IMR-90 (cell line): ENCODE measurements at regions not wholly inside any gene's neighbourhood (a gene's known extent, or its start where the extent isn't known, plus 50 kb on each side); places are given as distances from the start of the nearest gene placed in this dataset.

Source experiments
- ATAC-seq: fragments of 200-7000 bp; cut with Tn5 transposase; 2 replicates; pipeline ENCODE4 v1.9.1; 2020; ENCODE audit warnings: low read depth, mild to moderate bottlenecking, moderate library complexity
- BruUV-seq: library from RNA; stranded (reverse); fragments of 400-500 nt; replicated peaks from 2 replicates; lab custom pipeline; 2021; lab: Mats Ljungman, UMichigan
- CTCF ChIA-PET: fragments of 300-600 bp; formaldehyde crosslinking; extraction: SDS; loops from one replicate; lab custom pipeline; 2021; ENCODE audit warnings: antibody characterized with exemption; lab: Yijun Ruan, JAX
- POLR2A ChIA-PET: fragments of 300-600 bp; sonication (Branson Sonifier 250); formaldehyde crosslinking; loops from one replicate; lab custom pipeline; 2022; ENCODE audit warnings: antibody characterized with exemption; ENCODE audit not compliant: unreplicated experiment; lab: Charles Lee
- DNase-seq: peaks from one replicate; pipeline ENCODE4 v3.0.0; 2013
- H2AFZ ChIP-seq: replicated peaks from 2 replicates; pipeline ENCODE3; 2013; ENCODE audit warnings: low read length, mild to moderate bottlenecking; ENCODE audit not compliant: poor library complexity
- H2AK5ac ChIP-seq: 2 replicates; pipeline ENCODE4 v1.6.1; 2013; ENCODE audit warnings: low read depth, low read length, inconsistent platforms
- H2AK9ac ChIP-seq: replicated peaks from 2 replicates; pipeline ENCODE3; 2013; ENCODE audit warnings: mild to moderate bottlenecking, low read depth, low read length, moderate library complexity; ENCODE audit not compliant: poor library complexity
- H2BK120ac ChIP-seq: 2 replicates; pipeline ENCODE4 v1.6.1; 2013; ENCODE audit warnings: low read depth, low read length, inconsistent platforms
- H2BK15ac ChIP-seq: 3 replicates; pipeline ENCODE4 v1.6.1; 2013; ENCODE audit warnings: low read depth, low read length, inconsistent platforms
- H2BK20ac ChIP-seq: 2 replicates; pipeline ENCODE4 v1.6.1; 2013; ENCODE audit warnings: low read depth, mild to moderate bottlenecking, inconsistent platforms, low read length, moderate library complexity
- H2BK5ac ChIP-seq: 2 replicates; pipeline ENCODE4 v1.6.1; 2013; ENCODE audit warnings: mild to moderate bottlenecking, low read depth, low read length, inconsistent platforms; ENCODE audit not compliant: poor library complexity, severe bottlenecking
- H3K14ac ChIP-seq: replicated peaks from 2 replicates; pipeline ENCODE4 v1.6.1; 2013; ENCODE audit warnings: low read depth, low read length, inconsistent platforms
- H3K18ac ChIP-seq: 2 replicates; pipeline ENCODE4 v1.6.1; 2013; ENCODE audit warnings: low read depth, low read length, control low read depth
- H3K23ac ChIP-seq: 2 replicates; pipeline ENCODE4 v1.6.1; 2013; ENCODE audit warnings: low read depth, low read length, inconsistent platforms
- H3K27ac ChIP-seq: 2 replicates; pipeline ENCODE4 v1.5.1; 2013; ENCODE audit warnings: mild to moderate bottlenecking, control low read depth, low read length; ENCODE audit not compliant: insufficient read depth
- H3K27me3 ChIP-seq: 2 replicates; pipeline ENCODE4 v1.6.1; 2013; ENCODE audit warnings: low read length; ENCODE audit not compliant: control insufficient read depth, insufficient read depth
- H3K36me3 ChIP-seq: 2 replicates; pipeline ENCODE4 v1.6.1; 2013; ENCODE audit warnings: low read length, mixed read lengths; ENCODE audit not compliant: control insufficient read depth, insufficient read depth
- H3K4ac ChIP-seq: 2 replicates; pipeline ENCODE4 v1.6.1; 2013; ENCODE audit warnings: low read depth, low read length, inconsistent platforms
- H3K4me1 ChIP-seq: 2 replicates; pipeline ENCODE4 v1.6.1; 2013; ENCODE audit warnings: low read length, mixed read lengths; ENCODE audit not compliant: control insufficient read depth, insufficient read depth
- H3K4me2 ChIP-seq: 2 replicates; pipeline ENCODE4 v1.6.1; 2013; ENCODE audit warnings: low read depth, mild to moderate bottlenecking, control low read depth, low read length, moderate library complexity
- H3K4me3 ChIP-seq: 2 replicates; pipeline ENCODE4 v1.5.1; 2013; ENCODE audit warnings: low read depth, mild to moderate bottlenecking, control low read depth, low read length, moderate library complexity; ENCODE audit not compliant: insufficient read depth
- H3K56ac ChIP-seq: 2 replicates; pipeline ENCODE4 v1.6.1; 2013; ENCODE audit warnings: low read length, inconsistent platforms; ENCODE audit not compliant: insufficient read depth; ENCODE audit errors: extremely low read depth
- H3K79me1 ChIP-seq, 2 experiments: 2 replicates each; pipeline ENCODE4 v1.6.1; 2013; ENCODE audit warnings: low read length in 2 of 2, inconsistent platforms in 1 of 2, low read depth in 1 of 2
- H3K9ac ChIP-seq: 2 replicates; pipeline ENCODE4 v1.6.1; 2013; ENCODE audit warnings: low read depth, low read length, control low read depth
- H3K9me1 ChIP-seq: 2 replicates; pipeline ENCODE4 v1.6.1; 2013; ENCODE audit warnings: low read length, inconsistent platforms; ENCODE audit not compliant: insufficient read depth
- H3K9me3 ChIP-seq: 2 replicates; pipeline ENCODE4 v1.6.1; 2013; ENCODE audit warnings: low read length; ENCODE audit not compliant: control insufficient read depth, insufficient read depth
- H4K20me1 ChIP-seq: 2 replicates; pipeline ENCODE4 v1.6.1; 2013; ENCODE audit warnings: low read length, inconsistent platforms; ENCODE audit not compliant: insufficient read depth
- H4K5ac ChIP-seq: 2 replicates; pipeline ENCODE4 v1.6.1; 2013; ENCODE audit warnings: mild to moderate bottlenecking, low read depth, low read length, control low read depth
- H4K8ac ChIP-seq, 2 experiments: 2 replicates each; pipeline ENCODE4 v1.6.1; 2013; ENCODE audit warnings: low read depth in 2 of 2, low read length in 2 of 2, control low read depth in 1 of 2, inconsistent platforms in 1 of 2
- H4K91ac ChIP-seq: 2 replicates; pipeline ENCODE4 v1.6.1; 2013; ENCODE audit warnings: low read depth, low read length, inconsistent platforms; ENCODE audit not compliant: insufficient read depth
- CEBPB ChIP-seq: IDR thresholded peaks from 2 replicates; pipeline ENCODE4 v1.6.1; 2012; ENCODE audit warnings: low read depth, low read length, improper control_type of control experiment
- CHD1 ChIP-seq: IDR thresholded peaks from 2 replicates; pipeline ENCODE4 v1.6.1; 2012; ENCODE audit warnings: low read depth, low read length, improper control_type of control experiment
- FOS ChIP-seq: fragments of 150-350 bp; IDR thresholded peaks from 2 replicates; pipeline ENCODE4 v1.6.1; 2016; ENCODE audit warnings: low read depth, low read length
- MAFK ChIP-seq: IDR thresholded peaks from 2 replicates; pipeline ENCODE4 v1.6.1; 2012; ENCODE audit warnings: low read depth, low read length, improper control_type of control experiment
- MAZ ChIP-seq: IDR thresholded peaks from 2 replicates; pipeline ENCODE4 v1.6.1; 2012; ENCODE audit warnings: low read depth, mild to moderate bottlenecking, low read length, improper control_type of control experiment, moderate library complexity, borderline replicate concordance
- MXI1 ChIP-seq: IDR thresholded peaks from 2 replicates; pipeline ENCODE4 v1.6.1; 2012; ENCODE audit warnings: low read depth, mild to moderate bottlenecking, low read length, moderate library complexity, borderline replicate concordance
- NFE2L2 ChIP-seq: fragments of 150-350 bp; IDR thresholded peaks from 2 replicates; pipeline ENCODE4 v1.6.1; 2016; ENCODE audit warnings: low read depth, mild to moderate bottlenecking, low read length
- POLR2A ChIP-seq: IDR thresholded peaks from 2 replicates; pipeline ENCODE4 v1.6.1; 2012; ENCODE audit warnings: mild to moderate bottlenecking, low read depth, low read length
- RAD21 ChIP-seq: IDR thresholded peaks from 2 replicates; pipeline ENCODE4 v1.6.1; 2012; ENCODE audit warnings: low read length, improper control_type of control experiment
- RCOR1 ChIP-seq: IDR thresholded peaks from 2 replicates; pipeline ENCODE4 v1.6.1; 2012; ENCODE audit warnings: mild to moderate bottlenecking, low read length, improper control_type of control experiment; ENCODE audit not compliant: insufficient replicate concordance
- RFX5 ChIP-seq: IDR thresholded peaks from 2 replicates; pipeline ENCODE4 v1.8.0; 2012; ENCODE audit warnings: low read depth, mild to moderate bottlenecking, low read length, moderate library complexity
- SMC3 ChIP-seq: fragments of 150-350 bp; IDR thresholded peaks from 2 replicates; pipeline ENCODE4 v1.6.1; 2016; ENCODE audit warnings: low read depth, mild to moderate bottlenecking, antibody characterized with exemption, low read length, moderate library complexity
- WGBS, 2 experiments: methylation state at CpG; one replicate each; pipeline versions ENCODE4 v1.1.5 to v1.1.7; 2013; ENCODE audit warnings: missing lambda C conversion rate in 2 of 2; ENCODE audit not compliant: insufficient read length in 1 of 2; ENCODE audit errors: extremely low coverage in 2 of 2; 5-methylcytosine and 5-hydroxymethylcytosine counted together
- dilution Hi-C: fragments of 300-500 bp; cut with HindIII; formaldehyde crosslinking; loops from one replicate; pipeline ENCODE4 v1.14.3; 2018; ENCODE audit warnings: low sequenced_read_pairs; ENCODE audit not compliant: unreplicated experiment
- in situ Hi-C: fragments of 300-500 bp; cut with MboI; formaldehyde crosslinking; loops from 3 replicates; pipeline ENCODE4 v1.14.3; 2019; ENCODE audit warnings: low sequenced_read_pairs, inconsistent platforms, mixed read lengths
- intact Hi-C: fragments of 100-400 bp; cut with micrococcal nuclease; formaldehyde crosslinking; loops from 2 replicates; pipeline ENCODE4 v1.10.0; 2022
- TF ChIP-seq, protein P1 (sequence below): fragments of 150-350 bp; IDR thresholded peaks from 2 replicates; pipeline ENCODE4 v1.6.1; 2017; ENCODE audit warnings: mild to moderate bottlenecking, antibody characterized with exemption, low read length, low read depth
- TF ChIP-seq, protein P2 (sequence below): fragments of 150-350 bp; IDR thresholded peaks from 2 replicates; pipeline ENCODE4 v1.6.1; 2016; ENCODE audit warnings: low read depth, mild to moderate bottlenecking, low read length, moderate library complexity, borderline replicate concordance
- TF ChIP-seq, protein P3 (sequence below): conservative IDR thresholded peaks from 2 replicates; pipeline ENCODE4 v1.5.1; 2012; ENCODE audit warnings: mild to moderate bottlenecking, low read depth, low read length, improper control_type of control experiment

DNA sequence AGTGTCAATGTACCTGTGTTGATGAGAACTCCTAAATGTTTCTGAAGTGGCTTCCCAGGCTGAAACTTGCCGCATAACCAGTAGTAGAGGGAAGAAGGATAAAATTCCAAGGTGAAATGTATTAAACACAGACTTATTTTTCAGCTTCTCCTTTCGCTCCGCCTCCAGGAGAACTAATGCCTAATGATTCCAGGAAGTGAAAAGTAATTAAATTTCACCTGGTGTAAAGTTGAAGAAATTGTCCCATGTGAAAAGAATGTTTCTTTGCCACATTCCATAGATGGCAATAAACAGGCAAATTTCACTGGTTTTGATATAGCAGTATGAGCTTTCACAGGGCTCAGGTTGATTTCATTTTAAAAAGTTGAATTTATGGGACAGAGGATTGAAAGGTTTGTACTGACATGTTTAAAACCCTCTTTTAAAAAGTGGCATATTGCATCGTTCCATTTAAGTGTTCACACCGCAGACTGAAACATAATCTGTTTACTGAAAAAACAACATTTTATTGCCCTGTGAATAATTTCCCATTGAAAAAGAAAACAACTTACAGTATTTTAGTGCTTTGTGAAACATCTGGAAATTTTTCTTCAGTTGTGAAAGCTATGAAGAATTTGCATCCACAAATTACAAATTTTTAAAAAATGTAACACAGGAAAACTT lies 453.4 kb upstream of the NFE2L3 start:
- Histone ChIP-seq H3K9me3 (peaks cover 4% of the 10 kb centered on the region; the same call in 1 of the 2 replicates), H2BK20ac (no peak overlapping the region), H4K8ac (no peak overlapping the region), H3K27me3 (no peaks in the 10 kb centered on the region), H3K23ac (no peak overlapping the region), H2AK9ac (no peak overlapping the region), H3K4me3 (no peak overlapping the region), H4K91ac (no peak overlapping the region), H3K4me1 (no peaks in the 10 kb centered on the region), H3K9ac (no peak overlapping the region), H3K79me1 (no peaks in the 10 kb centered on the region), H3K4ac (no peak overlapping the region), H2BK5ac (no peak overlapping the region), H3K9me1 (no peaks in the 10 kb centered on the region), H2BK120ac (no peak overlapping the region), H4K20me1 (no peaks in the 10 kb centered on the region), H2BK15ac (no peak overlapping the region), H2AK5ac (no peak overlapping the region), H2AFZ (no peak overlapping the region), H3K36me3 (no peaks in the 10 kb centered on the region), H3K27ac (no peak overlapping the region), H3K14ac (no peak overlapping the region), H4K5ac (no peak overlapping the region), H3K4me2 (no peak overlapping the region), H3K56ac (no peak overlapping the region), H3K18ac (no peak overlapping the region)
- ATAC-seq (no peak), DNase-seq (no peak)
- no TSS peak for BruUV-seq
- in situ Hi-C loops: no loop called here
- dilution Hi-C loops: no loop called here
- no peak for TF ChIP-seq RAD21
- no peak for TF ChIP-seq POLR2A
- TF ChIP-seq CEBPB: no peak
- TF ChIP-seq, protein P1, sequence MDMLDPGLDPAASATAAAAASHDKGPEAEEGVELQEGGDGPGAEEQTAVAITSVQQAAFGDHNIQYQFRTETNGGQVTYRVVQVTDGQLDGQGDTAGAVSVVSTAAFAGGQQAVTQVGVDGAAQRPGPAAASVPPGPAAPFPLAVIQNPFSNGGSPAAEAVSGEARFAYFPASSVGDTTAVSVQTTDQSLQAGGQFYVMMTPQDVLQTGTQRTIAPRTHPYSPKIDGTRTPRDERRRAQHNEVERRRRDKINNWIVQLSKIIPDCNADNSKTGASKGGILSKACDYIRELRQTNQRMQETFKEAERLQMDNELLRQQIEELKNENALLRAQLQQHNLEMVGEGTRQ: no peak
- TF ChIP-seq, protein P2, sequence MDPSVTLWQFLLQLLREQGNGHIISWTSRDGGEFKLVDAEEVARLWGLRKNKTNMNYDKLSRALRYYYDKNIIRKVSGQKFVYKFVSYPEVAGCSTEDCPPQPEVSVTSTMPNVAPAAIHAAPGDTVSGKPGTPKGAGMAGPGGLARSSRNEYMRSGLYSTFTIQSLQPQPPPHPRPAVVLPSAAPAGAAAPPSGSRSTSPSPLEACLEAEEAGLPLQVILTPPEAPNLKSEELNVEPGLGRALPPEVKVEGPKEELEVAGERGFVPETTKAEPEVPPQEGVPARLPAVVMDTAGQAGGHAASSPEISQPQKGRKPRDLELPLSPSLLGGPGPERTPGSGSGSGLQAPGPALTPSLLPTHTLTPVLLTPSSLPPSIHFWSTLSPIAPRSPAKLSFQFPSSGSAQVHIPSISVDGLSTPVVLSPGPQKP: no peak
- TF ChIP-seq, protein P3, sequence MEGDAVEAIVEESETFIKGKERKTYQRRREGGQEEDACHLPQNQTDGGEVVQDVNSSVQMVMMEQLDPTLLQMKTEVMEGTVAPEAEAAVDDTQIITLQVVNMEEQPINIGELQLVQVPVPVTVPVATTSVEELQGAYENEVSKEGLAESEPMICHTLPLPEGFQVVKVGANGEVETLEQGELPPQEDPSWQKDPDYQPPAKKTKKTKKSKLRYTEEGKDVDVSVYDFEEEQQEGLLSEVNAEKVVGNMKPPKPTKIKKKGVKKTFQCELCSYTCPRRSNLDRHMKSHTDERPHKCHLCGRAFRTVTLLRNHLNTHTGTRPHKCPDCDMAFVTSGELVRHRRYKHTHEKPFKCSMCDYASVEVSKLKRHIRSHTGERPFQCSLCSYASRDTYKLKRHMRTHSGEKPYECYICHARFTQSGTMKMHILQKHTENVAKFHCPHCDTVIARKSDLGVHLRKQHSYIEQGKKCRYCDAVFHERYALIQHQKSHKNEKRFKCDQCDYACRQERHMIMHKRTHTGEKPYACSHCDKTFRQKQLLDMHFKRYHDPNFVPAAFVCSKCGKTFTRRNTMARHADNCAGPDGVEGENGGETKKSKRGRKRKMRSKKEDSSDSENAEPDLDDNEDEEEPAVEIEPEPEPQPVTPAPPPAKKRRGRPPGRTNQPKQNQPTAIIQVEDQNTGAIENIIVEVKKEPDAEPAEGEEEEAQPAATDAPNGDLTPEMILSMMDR: no peak
- no peak for TF ChIP-seq RCOR1
- no peak for TF ChIP-seq CHD1
- TF ChIP-seq NFE2L2: no peak
- no peak for TF ChIP-seq SMC3
- no peak for TF ChIP-seq MAFK
- TF ChIP-seq FOS: no peak
- TF ChIP-seq MXI1: no peak
- TF ChIP-seq RFX5: no peak
- no peak for TF ChIP-seq MAZ
- POLR2A ChIA-PET: no interaction called here
- no CpG with 5 or more reads among the region's 5 CpGs for WGBS, 2 experiments
- intact Hi-C loops: no loop called here
- CTCF ChIA-PET: no interaction called here
